ENCODE measurements at regions not wholly inside any gene's neighbourhood (a gene's known extent, or its start where the extent isn't known, plus 50 kb on each side); places are given as distances from the start of the nearest gene placed in this dataset.

DNA sequence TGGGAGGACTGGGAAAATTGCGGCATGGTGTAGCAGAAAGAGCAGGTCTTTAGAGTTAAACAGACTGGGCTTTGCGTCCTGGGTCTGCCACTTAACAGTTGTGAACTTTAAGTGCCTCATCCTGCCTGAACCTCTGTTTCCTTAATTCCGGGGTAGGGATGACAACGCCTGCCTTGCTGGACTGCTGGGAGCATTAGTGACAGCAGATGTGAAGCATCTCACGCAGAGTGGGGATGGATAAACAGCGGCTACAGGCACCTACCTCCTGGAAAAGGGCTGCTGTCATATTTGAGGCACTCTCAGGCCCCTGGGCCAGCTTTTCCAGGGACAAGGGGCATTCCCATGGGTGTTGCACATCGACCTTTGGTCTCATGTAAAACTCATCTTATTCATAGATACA lies 572.2 kb downstream of the TBC1D22A start:
- TF ChIP-seq, protein P1, sequence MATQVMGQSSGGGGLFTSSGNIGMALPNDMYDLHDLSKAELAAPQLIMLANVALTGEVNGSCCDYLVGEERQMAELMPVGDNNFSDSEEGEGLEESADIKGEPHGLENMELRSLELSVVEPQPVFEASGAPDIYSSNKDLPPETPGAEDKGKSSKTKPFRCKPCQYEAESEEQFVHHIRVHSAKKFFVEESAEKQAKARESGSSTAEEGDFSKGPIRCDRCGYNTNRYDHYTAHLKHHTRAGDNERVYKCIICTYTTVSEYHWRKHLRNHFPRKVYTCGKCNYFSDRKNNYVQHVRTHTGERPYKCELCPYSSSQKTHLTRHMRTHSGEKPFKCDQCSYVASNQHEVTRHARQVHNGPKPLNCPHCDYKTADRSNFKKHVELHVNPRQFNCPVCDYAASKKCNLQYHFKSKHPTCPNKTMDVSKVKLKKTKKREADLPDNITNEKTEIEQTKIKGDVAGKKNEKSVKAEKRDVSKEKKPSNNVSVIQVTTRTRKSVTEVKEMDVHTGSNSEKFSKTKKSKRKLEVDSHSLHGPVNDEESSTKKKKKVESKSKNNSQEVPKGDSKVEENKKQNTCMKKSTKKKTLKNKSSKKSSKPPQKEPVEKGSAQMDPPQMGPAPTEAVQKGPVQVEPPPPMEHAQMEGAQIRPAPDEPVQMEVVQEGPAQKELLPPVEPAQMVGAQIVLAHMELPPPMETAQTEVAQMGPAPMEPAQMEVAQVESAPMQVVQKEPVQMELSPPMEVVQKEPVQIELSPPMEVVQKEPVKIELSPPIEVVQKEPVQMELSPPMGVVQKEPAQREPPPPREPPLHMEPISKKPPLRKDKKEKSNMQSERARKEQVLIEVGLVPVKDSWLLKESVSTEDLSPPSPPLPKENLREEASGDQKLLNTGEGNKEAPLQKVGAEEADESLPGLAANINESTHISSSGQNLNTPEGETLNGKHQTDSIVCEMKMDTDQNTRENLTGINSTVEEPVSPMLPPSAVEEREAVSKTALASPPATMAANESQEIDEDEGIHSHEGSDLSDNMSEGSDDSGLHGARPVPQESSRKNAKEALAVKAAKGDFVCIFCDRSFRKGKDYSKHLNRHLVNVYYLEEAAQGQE (IDR thresholded peaks at IDR 0.05; ENCODE audit: insufficient replicate concordance, low read depth), result no peak
- TF ChIP-seq POLR2AphosphoS5 (IDR thresholded peaks at IDR 0.05; ENCODE audit: low read depth) (no peak), CTCF (IDR thresholded peaks at IDR 0.05; ENCODE audit: insufficient read depth, low read length) (no peak), SPI1 (IDR thresholded peaks at IDR 0.05; ENCODE audit: borderline replicate concordance, low read depth) (no peak), GABPA (IDR thresholded peaks at IDR 0.05; ENCODE audit: low read depth) (no peak)
- no peak for DNase-seq (ENCODE audit: low read depth in 1 of 2, low spot score in 1 of 2)
- no peaks in the 10 kb centered on the region for H3K27me3 ChIP-seq (ENCODE audit: insufficient read depth, poor library complexity, severe bottlenecking)
- no peak overlapping the region for H3K4me3 ChIP-seq (replicated peaks; ENCODE audit: insufficient read depth, low read length)
- no peak overlapping the region for H3K27ac ChIP-seq (replicated peaks)

DNA sequence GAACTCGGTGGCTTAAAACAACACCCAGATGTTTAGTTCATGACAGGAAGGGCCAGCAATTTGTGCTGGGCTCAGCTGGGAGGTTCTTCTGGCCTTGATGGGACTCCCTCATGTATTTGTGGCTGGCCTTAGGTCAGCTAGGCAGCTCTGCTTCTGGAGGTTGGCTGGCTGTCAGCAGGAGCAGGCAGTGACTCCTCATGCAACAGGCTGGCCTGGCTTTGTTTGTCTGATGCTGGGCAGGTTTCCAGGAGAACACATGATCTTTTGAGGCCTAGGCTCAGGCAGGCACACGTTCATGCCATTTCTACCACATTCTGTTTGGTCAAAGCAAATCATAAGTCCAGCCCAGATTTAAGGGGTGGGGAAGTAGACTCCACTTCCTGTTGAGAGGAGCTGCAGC lies 571.2 kb downstream of the TBC1D22A start:
- TF ChIP-seq, protein P1 (IDR thresholded peaks at IDR 0.05; ENCODE audit: insufficient replicate concordance, low read depth), result no peak
- TF ChIP-seq POLR2AphosphoS5 (IDR thresholded peaks at IDR 0.05; ENCODE audit: low read depth) (no peak), CTCF (IDR thresholded peaks at IDR 0.05; ENCODE audit: insufficient read depth, low read length) (no peak), GABPA (IDR thresholded peaks at IDR 0.05; ENCODE audit: low read depth) (no peak), SPI1 (IDR thresholded peaks at IDR 0.05; ENCODE audit: borderline replicate concordance, low read depth) (no peak)
- no peak for DNase-seq (ENCODE audit: low read depth in 1 of 2, low spot score in 1 of 2)
- Histone ChIP-seq H3K27ac (replicated peaks) (no peak overlapping the region), H3K4me3 (replicated peaks; ENCODE audit: insufficient read depth, low read length) (no peak overlapping the region), H3K27me3 (ENCODE audit: insufficient read depth, poor library complexity, severe bottlenecking) (no peaks in the 10 kb centered on the region)

- Histone ChIP-seq H3K4me3 (replicated peaks; ENCODE audit: insufficient read depth, low read length) (no peak overlapping the region), H3K27me3 (ENCODE audit: insufficient read depth, poor library complexity, severe bottlenecking) (no peaks in the 10 kb centered on the region), H3K27ac (replicated peaks) (no peak overlapping the region)
- TF ChIP-seq GABPA (IDR thresholded peaks at IDR 0.05; ENCODE audit: low read depth), result no peak
- TF ChIP-seq POLR2AphosphoS5 (IDR thresholded peaks at IDR 0.05; ENCODE audit: low read depth), result no peak
- TF ChIP-seq, protein P1 (IDR thresholded peaks at IDR 0.05; ENCODE audit: insufficient replicate concordance, low read depth), result no peak
- TF ChIP-seq SPI1 (IDR thresholded peaks at IDR 0.05; ENCODE audit: borderline replicate concordance, low read depth), result no peak
- TF ChIP-seq CTCF (IDR thresholded peaks at IDR 0.05; ENCODE audit: insufficient read depth, low read length), result no peak
- no peak for DNase-seq (ENCODE audit: low read depth in 1 of 2, low spot score in 1 of 2)
Observed at GRCh38 chr22:47332246-47332980, 570.0 kb downstream of the TBC1D22A start.

All from HL-60 (cell line).